Fibroblast of skin of right biceps (primary cell): ENCODE measurements at regions not wholly inside any gene's neighbourhood (a gene's known extent, or its start where the extent isn't known, plus 50 kb on each side); places are given as distances from the start of the nearest gene placed in this dataset.
"Not testable (repeated sequence)": the region's sequence is repeated elsewhere in the genome, so short reads cannot be mapped to it uniquely, and the experiment has no call there.

Source experiments
- DNase-seq: peaks from one replicate; pipeline ENCODE4 v3.0.0-alpha.2; 2013

- DNase-seq = no peak
Observed at GRCh38 chr16:8047736-8048135, 542.6 kb downstream of the TMEM114 start.

- DNase-seq = no peak
Observed at GRCh38 chr16:8044796-8045195, 545.5 kb downstream of the TMEM114 start.

- DNase-seq = no peak
Observed at GRCh38 chr16:8032406-8032805, 557.9 kb downstream of the TMEM114 start.

GRCh38 chr16:8030004-8030403 lies 560.3 kb downstream of the TMEM114 start:
- DNase-seq = not testable (repeated sequence)

GRCh38 chr16:8026450-8026849 lies 563.9 kb downstream of the TMEM114 start:
- no peak for DNase-seq

GRCh38 chr16:8023326-8023725 lies 567.0 kb downstream of the TMEM114 start:
- DNase-seq = no peak

GRCh38 chr16:8005096-8005860 lies 585.0 kb downstream of the TMEM114 start:
- no peak for DNase-seq

GRCh38 chr16:7998789-7999453 lies 591.4 kb downstream of the TMEM114 start:
- no peak for DNase-seq

- DNase-seq = no peak
Observed at GRCh38 chr16:7997966-7998365, 592.3 kb downstream of the TMEM114 start.

- DNase-seq = no peak
Observed at GRCh38 chr16:7992616-7993015, 597.7 kb downstream of the TMEM114 start.

- DNase-seq = peak; percentile 13
Observed at GRCh38 chr16:7990626-7991260, 599.6 kb downstream of the TMEM114 start.

- DNase-seq = no peak
Observed at GRCh38 chr16:7983676-7984075, 606.6 kb downstream of the TMEM114 start.

GRCh38 chr16:7980133-7980483 lies 610.2 kb downstream of the TMEM114 start:
- no peak for DNase-seq

GRCh38 chr16:7979448-7980132 lies 610.7 kb downstream of the TMEM114 start:
- no peak for DNase-seq

GRCh38 chr16:7976563-7976962 lies 613.7 kb downstream of the TMEM114 start:
- DNase-seq = no peak

- DNase-seq = no peak
Observed at GRCh38 chr16:7976125-7976524, 614.2 kb downstream of the TMEM114 start.

- peak; percentile 18 for DNase-seq
Observed at GRCh38 chr16:7967996-7968509, 622.3 kb downstream of the TMEM114 start.

- no peak for DNase-seq
Observed at GRCh38 chr16:7964744-7965143, 625.6 kb downstream of the TMEM114 start.

GRCh38 chr16:7964167-7964566 lies 626.1 kb downstream of the TMEM114 start:
- no peak for DNase-seq

- no peak for DNase-seq
Observed at GRCh38 chr16:7962091-7962879, 628.0 kb downstream of the TMEM114 start.

- no peak for DNase-seq
Observed at GRCh38 chr16:7957151-7957550, 624.5 kb downstream of the RBFOX1 start.

GRCh38 chr16:7953360-7953759 lies 620.7 kb downstream of the RBFOX1 start:
- DNase-seq = no peak
